Mucosa of gallbladder (tissue), 1 donor: ENCODE measurements at regions not wholly inside any gene's neighbourhood (a gene's known extent, or its start where the extent isn't known, plus 50 kb on each side); places are given as distances from the start of the nearest gene placed in this dataset.
"Not testable (repeated sequence)": the region's sequence is repeated elsewhere in the genome, so short reads cannot be mapped to it uniquely, and the experiment has no call there.

Source experiments
- DNase-seq: peaks from one replicate; pipeline ENCODE4 v3.0.0-alpha.2; 2020; ENCODE audit warnings: low spot score
- donor health status: DM: no; HTN: no; CAD: no.

DNA sequence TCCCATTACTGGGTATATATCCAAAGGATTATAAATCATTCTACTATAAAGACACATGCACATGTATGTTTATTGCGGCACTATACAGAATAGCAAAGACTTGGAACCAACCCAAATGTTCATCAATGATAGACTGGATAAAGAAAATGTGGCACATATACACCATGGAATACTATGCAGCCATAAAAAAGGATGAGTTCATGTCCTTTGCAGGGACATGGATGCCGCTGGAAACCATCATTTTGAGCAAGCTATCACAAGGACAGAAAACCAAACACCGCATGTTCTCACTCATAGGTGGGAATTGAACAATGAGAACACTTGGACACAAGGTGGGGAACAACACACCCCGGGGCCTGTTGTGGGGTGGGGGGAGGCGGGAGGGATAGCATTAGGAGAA is 57.0 kb upstream of the NEUROD1 start:
- DNase-seq = not testable (repeated sequence)

DNA sequence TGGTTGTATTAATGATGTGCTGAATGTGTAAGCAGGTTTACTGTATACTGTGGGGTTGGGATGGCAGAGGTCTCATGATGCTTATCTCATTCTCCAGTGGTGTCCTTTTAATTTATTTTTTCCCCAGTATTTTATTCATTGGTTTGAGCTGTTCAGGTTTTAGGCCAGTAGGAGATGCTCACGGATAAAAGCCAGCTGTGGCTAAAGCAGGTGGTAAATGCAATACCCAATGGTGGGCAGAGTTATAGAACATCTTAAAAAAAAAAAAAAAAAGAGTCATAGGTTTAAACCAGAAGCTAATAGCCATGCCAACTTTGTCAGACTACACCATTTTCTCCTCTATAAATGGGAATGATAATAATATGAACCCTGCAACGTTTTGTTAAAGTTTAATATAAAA is 57.8 kb upstream of the NEUROD1 start:
- DNase-seq = no peak

DNA sequence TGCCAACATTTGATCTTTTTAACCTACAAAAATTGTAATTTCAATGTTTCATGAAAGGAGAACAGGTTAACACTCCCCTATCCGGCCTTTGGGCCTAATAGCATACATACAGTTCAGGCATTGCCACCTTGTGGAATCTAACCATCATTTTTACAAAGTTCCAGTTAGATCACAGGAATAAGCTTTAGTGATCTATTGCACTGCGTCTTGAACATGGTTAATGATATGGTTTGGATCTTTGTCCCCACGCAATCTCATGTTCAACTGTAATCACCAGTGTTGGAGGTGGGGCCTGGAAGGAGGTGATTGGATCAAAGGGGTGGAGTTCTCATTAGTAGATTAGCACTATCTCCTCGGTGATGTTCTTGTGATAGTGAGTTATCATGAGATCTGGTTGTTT is 58.2 kb upstream of the NEUROD1 start:
- DNase-seq = no peak

DNA sequence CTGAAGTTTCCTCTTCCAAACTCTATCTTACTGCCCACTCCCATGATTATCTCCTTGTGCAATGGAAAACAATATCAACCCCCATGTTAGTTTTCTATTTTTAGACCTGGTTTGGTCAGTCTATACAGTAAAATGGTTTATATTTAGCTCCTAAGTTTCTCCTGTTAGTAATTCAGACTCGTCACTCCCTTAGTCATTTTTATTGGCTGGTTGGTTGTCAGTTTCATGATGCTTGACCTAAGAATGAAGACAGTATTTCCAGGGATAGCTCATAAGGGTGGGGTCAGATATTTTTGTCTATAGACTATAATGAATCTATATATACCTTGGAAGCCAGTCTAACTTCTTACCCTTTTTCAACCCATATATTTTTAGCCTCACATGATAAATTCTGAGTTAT is 61.4 kb upstream of the NEUROD1 start:
- DNase-seq = no peak

DNA sequence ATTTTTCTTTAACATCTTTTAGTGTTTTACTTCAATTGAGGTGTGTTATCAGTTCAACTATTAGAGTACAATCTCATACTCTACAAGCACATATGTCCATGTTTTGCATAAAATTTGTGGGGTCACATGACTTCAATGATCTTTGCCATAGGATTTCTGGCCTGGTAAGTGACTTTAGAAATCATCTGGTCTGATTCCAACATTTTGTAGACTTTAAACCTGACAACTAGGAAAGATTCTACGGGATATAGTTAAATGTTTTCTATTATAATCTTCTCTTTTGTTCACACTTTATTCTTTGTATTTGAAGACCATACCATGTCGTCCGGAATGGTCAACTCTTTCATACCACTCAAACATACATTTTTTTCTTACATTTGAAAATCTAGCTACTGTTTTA is 62.0 kb upstream of the NEUROD1 start:
- DNase-seq = no peak

DNA sequence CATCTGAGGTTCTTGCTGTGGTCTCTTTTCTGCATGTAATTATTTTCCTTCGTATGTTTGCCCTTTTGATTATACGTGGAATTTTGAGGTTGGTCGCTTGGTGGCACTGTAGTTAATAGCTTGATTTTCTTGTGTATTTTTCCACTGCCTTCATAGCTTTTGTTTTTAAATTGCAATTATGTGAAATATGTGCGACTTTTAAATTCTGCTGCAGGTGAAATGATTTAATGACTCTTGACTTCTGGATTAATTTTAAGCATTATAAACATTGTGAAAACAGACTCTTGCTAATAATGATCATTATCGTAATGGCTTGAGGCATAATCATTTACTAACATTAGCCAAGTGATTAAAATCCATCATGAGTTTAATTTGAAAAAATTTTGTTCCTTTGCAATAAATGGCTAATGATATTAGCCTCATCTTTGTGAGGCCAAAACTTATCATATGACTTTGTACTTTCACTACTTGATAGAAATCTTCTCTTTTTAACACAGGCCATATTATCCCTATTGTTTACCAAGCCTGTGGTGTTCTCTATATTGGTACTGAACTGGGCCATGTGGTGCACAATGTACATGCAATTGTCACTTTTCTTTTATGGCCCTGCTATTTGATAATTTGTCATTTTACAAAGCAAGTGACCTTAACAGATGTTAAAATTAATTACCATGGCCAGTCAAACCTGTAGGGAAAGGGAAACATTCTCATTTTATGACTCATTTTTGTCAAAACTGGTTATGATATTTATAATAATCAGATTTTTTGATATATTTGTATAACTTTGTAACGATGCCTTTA is 62.8 kb upstream of the NEUROD1 start:
- DNase-seq = peak; percentile 38

DNA sequence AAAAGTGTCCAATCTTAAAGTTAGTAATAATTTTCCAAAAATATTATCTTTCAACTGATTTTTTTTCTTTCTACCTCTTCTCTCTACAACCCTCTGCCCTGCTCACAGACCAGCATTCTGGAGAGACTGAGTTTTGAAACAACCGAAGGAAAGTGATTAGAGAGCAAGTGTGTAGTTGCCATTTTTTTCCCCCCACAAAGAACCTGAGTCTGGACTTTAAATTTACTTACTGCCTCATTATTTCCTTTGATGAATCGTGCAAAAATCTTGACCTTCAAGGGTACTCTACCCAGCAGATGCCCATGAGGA is 63.4 kb upstream of the NEUROD1 start:
- DNase-seq = no peak

DNA sequence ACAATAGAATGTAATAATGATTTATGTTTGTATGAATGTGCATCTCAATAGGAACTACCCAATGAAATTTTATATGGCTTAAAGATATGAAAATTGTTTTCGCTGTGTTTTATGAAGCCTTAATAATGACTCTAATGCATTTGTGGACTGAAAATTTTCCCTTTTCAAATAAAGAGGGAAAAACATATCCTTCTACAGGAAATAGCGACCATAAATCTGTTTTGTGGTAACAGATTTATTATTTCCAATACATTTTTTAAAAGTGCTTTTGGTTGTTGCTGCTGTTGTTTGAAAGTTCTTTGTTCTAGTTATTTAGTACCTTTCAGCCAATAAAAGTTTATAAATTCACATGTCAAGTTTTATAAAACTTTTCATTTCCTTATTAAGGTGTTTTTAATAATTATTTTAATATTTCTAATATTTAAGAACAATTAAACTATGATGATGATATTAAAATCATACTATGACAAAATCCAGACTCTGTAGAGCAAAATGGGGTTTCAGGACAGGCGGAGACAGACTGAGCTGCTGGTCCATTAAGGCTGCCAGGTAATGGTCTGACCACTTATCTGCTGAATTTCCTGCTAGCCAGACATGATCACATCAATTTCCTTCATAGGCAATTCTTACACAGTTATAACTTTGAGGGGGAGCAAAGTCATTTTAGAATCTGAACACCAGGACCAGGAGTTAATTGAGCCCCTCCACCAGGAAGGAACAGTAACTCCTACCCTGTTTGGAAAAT is 65.7 kb upstream of the NEUROD1 start:
- no peak for DNase-seq

DNA sequence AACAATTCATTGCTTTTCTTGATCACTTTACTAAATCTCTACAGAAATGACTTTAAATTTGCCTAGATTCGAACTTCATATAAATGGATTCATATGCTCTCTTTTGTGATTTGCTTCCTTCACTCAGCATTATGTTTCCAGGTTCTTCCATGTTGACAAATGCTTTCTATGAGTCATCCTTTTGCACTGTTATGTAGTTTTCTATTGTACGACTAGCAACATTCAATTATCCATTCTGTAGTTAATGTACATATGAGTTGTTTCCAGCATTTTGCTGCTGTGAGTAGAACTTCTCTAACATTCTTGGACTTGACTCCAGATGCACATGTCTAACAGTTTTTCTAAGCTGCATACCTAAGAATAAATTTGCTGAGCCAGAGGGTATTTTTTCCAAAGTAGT is 66.5 kb upstream of the NEUROD1 start:
- no peak for DNase-seq

DNA sequence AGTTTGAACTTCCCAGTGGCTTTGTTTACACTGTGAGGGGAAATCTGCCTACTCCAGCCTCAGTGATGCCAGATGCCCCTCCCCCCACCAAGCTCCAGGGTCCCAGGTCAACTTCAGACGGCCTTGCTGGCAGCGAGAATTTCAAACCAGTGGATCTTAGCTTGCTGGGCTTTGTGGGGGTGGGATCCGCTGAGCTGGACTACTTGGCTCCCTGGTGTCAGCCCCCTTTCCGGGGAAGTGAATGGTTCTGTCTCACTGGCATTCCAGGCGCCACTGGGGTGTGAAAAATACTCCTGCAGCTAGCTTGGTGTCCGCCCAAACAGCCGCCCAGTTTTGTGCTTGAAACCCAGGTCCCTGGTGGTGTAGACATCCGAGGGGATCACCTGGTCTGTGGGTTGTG is 70.0 kb upstream of the NEUROD1 start:
- DNase-seq = no peak

DNA sequence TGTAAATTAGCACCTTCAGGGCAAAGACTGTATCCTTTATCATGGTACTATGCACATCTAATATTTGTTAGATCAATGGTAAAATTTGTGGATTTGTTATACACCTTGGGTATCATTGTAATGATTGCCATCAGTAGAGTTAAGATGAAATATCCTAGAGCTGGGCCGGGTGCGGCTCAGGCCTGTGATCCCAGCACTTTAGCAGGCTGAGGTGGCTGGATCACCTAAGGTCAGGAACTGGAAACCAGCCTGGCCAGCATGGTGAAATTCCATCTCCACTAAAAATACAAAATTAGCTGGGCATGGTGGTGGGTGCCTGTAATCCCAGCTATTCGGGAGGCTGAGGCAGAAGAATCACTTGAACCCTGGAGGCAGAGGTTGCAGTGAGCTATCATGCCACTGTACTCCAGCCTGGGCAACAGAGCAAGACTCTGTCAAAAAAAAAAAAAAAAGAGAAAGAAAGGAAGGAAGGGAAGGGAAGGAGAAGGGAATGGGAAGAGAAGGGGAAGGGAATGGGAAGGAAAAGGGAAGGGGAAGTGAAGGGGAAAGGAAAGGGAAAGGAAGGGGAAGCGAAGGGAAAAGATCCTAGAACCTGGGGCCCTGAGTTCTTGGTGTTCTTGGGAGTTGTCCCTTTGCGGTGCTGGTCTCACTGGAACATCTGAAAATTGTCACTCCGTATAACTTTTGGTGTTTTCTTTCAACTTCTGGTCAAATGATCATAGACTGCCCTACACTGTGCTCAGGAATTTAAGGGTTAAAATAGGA is 71.1 kb upstream of the NEUROD1 start:
- no peak for DNase-seq

DNA sequence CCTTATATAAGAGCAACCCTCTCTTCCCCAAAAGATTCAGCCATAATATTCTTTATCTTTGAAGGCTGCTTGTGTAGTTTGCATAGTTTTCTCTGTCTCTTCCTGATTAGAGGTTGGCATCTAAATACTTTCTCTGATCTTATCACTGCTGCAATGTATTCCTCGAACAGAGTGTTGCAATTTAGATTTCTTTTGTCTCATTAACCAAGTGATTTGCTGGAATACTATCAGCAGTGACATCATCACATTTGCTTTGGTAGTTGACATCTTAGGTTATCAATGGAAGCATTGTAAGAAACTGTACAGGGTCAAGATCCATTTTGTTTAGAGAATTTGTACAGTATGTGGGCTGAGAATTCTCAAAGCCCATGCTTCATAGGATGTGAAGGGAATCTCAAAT is 72.0 kb upstream of the NEUROD1 start:
- DNase-seq = no peak

DNA sequence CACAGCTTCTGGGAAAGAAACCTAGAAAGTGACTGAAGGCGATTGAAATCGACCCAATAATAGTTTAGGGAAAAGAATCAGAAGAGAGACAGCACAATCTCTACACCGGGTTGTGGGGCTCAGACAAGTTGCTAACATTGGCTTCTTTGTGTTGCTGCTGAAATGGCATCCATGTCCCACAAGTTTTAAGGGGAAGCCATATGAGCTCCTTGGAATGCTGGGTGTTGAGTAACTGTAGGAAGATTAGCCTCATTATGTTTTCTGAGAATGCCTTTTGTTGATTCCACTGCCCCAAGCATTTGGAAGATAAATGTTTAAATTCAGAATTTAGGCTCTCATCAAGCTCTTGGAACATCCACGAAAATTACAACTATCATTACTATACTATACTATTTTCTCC is 73.4 kb upstream of the NEUROD1 start:
- no peak for DNase-seq

DNA sequence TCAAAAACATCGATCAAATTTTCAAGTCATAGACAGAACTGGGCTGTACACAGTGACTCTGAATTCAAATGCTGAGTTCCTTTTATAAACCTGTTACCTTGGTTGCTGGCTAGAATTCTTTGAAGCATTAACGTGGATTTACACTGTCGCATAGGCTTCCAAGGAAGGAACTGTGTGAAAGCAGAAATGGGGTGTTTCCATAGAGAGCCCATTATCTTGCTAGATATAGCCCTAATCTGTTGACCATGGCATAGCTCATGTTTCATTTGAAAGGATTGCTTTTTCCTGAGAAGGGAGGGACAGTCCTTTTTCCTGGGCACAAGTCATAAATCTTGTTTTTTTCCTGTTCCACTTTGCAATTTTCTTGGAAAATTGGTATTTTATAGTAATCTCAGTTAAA is 73.8 kb upstream of the NEUROD1 start:
- no peak for DNase-seq

DNA sequence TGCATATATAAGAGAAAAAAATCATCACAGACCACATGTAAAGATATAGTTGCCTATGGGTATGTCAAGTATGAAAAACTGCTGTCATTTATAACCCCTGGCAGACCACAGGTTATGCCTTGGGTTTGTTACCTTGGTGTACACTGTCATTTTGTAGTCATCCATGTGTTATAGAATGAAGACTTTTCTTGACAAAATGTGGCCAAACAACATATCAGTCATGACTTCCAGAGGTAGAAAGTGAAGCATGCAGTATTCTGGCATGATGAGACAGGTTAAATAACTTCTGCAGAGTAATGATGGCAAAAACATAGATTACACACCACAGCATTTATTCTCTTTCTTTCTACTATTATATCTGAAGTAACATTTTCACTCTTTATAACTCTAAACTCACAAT is 74.9 kb upstream of the NEUROD1 start:
- DNase-seq = no peak

DNA sequence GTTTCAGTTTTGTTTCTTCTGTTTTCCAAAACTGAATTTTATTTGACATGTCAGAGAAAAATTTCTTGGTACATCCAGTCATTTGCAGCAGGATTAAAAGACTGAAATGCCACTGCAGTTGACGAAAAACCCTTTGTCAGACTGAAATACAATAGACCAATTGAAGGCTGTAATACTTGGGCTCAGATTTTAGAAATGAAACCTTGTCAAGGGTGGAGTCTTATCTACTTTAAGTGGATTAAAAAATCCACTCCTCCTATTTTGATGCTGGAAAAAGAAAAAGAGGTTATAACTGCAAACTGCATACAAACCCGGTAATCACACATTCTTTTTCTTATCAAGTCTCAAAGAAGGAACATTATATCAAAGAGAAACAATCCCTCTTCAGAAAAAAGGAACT is 80.2 kb upstream of the NEUROD1 start:
- no peak for DNase-seq

DNA sequence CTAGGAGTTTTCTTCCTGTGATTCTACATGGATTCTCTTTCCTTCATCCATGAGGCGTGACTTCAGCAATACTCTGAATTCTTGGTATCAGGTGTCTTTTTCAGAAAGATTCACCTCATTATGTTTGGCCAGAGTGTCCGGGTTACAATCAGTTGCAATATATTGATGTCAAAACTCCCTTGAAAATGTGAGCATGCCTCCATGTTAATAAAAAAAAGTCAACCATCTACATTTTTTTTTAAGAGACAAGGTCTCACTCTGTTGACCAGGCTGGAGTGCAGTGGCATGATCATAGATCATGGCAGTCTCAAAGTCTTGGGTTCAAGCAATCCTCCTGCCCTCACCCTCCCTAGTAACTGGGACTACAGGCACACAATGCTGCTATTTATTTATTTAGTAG is 80.9 kb upstream of the NEUROD1 start:
- no peak for DNase-seq

DNA sequence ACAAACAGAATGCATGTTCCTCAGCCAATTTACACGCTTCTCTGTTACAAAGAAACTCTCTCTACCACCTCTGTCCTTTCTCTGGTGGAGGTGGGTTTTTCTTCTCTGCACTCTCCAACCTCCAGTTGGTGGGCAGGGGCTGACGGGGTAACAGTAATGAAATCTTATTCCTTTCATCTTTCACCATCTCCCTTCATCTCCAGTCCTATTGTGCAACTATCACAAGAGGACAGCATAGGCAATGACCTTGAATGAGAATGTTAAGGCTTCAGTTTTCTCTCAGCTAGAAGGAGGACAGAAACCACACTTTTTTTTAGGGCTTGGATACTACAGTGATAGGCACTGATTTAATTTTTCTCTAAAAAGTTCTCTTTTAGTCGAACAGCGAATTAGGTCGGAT is 81.7 kb upstream of the NEUROD1 start:
- no peak for DNase-seq

DNA sequence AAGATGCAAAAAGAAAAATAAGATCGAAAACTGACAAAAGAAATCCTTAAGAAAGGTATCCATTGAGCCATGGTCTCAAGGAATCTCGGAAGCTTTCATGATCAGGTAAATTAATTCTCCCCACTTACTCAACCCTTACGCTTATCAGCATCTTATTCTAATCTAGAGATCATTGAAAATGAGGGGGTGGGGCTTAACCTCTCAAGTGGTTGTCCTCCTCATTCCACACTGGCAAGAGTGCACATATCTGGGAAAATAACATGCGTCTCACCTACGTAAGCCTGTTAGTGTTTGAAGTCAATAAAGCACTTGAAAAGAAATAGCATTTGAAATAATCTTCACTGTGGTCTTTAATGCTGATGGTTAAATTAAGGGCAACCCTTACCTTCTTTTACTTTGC is 82.5 kb upstream of the NEUROD1 start:
- no peak for DNase-seq

DNA sequence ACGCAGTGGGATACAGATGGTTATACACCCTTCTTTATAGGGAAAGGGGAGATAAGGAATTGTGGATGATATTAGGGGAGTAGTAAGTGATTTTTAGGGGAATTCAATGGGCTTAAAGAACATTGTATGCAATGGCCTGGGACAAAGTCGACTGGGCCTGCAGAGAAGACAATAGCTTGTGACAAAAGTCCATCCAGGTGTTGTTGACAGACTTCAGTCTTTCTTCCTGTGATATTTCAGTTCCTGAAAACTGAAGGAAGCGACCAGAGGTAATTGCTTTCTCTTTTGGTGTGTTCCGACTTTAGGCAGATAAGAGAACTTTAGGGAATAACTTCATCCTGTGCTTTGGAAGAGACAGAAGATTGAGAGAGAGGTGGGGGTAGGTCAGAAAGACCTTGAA is 83.1 kb upstream of the NEUROD1 start:
- no peak for DNase-seq

DNA sequence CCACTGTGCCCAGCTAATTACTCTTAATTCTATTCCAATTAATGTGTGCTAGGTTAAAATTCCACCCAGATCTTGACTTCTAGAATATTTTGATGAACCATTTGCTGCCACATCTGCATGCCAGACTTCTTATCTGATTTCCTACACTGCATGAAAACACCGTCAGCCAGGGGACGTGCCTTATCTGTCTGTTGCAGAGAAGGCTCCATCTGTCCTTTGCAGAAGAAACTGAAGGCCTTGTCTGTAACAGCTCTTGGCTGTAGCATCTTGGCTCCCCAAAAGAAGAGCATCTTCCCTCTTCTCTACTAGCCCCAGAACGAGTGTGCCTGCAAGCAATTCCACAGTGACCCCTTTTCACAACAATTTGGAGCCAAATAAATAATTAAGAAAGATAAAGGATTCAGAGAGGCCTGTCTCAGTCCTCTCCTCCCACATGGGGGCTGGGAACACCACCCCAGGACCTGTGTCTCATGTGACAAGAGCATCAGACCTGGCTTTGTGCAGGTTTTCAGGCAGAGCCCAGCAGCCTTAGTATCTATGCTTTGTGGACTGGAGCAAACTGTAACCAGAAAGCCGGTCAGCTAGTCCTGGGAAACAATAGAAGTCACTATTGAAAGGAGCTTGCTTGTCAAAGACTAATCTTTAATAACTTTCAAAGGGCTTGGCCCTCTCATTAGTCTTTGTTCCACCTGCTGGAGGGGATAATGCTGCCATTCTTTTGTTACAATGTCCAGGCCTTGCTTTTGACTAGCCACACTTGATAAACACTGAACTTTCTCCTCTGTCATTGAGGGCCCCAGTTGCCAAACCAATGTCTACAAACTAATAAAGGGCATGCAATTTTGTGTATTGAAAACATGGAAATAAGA is 84.0 kb upstream of the NEUROD1 start:
- no peak for DNase-seq

DNA sequence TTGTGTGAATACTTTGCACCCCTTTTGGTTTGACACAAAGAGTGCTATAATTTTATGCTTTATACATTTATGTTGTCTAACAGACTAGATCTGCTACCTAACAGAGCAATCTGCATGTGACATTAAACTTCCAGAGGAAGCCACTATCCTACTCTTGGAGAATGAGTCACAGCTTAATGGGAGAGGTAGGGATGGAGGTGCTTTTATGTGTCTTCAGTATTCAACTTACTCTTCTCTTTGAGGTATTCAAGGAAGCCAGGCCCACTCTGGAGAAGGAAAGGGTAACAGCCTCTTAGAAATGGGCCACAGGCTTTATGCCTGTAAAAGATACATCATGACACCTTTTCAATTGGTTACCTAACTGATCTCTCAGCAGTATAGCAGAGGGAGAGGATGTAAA is 85.8 kb upstream of the NEUROD1 start:
- no peak for DNase-seq
